ENCODE measurements at regions not wholly inside any gene's neighbourhood (a gene's known extent, or its start where the extent isn't known, plus 50 kb on each side); places are given as distances from the start of the nearest gene placed in this dataset.

- Histone ChIP-seq H3F3A (ENCODE audit: low read depth) (no peaks in the 10 kb centered on the region), H3K27me3 (no peaks in the 10 kb centered on the region), H3K4me3 (no peak overlapping the region), H3K9me3 (ENCODE audit: low read depth) (no peaks in the 10 kb centered on the region), H3K4me1 (no peaks in the 10 kb centered on the region), H3K9ac (no peak overlapping the region), H3K27ac (no peak overlapping the region), H3K36me3 (no peaks in the 10 kb centered on the region), H2AFZ (replicated peaks) (no peak overlapping the region), H3K79me2 (ENCODE audit: low read depth) (no peaks in the 10 kb centered on the region), H3K4me2 (no peak overlapping the region), H4K20me1 (ENCODE audit: low read depth) (no peaks in the 10 kb centered on the region)
- Mint-ChIP-seq H3K4me3 (no peak overlapping the region), H3K27ac (peak overlapping the region; percentile 22), H3K9me3 (no peaks in the 10 kb centered on the region), H3K27me3 (ENCODE audit: insufficient read depth, low read depth) (peaks cover 6% of the 10 kb centered on the region), H3K4me1 (no peaks in the 10 kb centered on the region), H3K36me3 (no peaks in the 10 kb centered on the region)
- DNase-seq (ENCODE audit: low spot score) = no peak
- TF ChIP-seq CTCF (IDR thresholded peaks at IDR 0.05) (no peak), EZH2phosphoT487 (IDR thresholded peaks at IDR 0.05) (no peak), EZH2 (IDR thresholded peaks at IDR 0.05) (no peak)
These were observed 336.1 kb upstream of the PROK2 start for GRCh38 chr3:72120806-72121778.

GRCh38 chr3:72120039-72120438, 335.1 kb upstream of the PROK2 start:
- no peak overlapping the region for H3K27ac Mint-ChIP-seq

GRCh38 chr3:72118628-72119027, 333.7 kb upstream of the PROK2 start:
- H3K9me3 ChIP-seq (ENCODE audit: low read depth) = no peaks in the 10 kb centered on the region
- H3K27me3 ChIP-seq = no peaks in the 10 kb centered on the region
- H3K4me2 ChIP-seq = no peak overlapping the region
- no peak for DNase-seq (ENCODE audit: low spot score)
- H4K20me1 ChIP-seq (ENCODE audit: low read depth) = no peaks in the 10 kb centered on the region
- no peak overlapping the region for H3K27ac ChIP-seq
- Mint-ChIP-seq H3K27me3 (ENCODE audit: insufficient read depth, low read depth) (peaks cover 12% of the 10 kb centered on the region), H3K4me1 (peaks cover 4% of the 10 kb centered on the region), H3K36me3 (no peaks in the 10 kb centered on the region), H3K4me3 (no peak overlapping the region), H3K27ac (no peak overlapping the region), H3K9me3 (no peaks in the 10 kb centered on the region)
- no peak overlapping the region for H2AFZ ChIP-seq (replicated peaks)
- H3K4me3 ChIP-seq = no peak overlapping the region
- no peak for TF ChIP-seq EZH2phosphoT487 (IDR thresholded peaks at IDR 0.05)
- no peak for TF ChIP-seq CTCF (IDR thresholded peaks at IDR 0.05)
- TF ChIP-seq EZH2 (IDR thresholded peaks at IDR 0.05) = no peak
- no peaks in the 10 kb centered on the region for H3K4me1 ChIP-seq
- no peak overlapping the region for H3K9ac ChIP-seq
- H3K36me3 ChIP-seq = no peaks in the 10 kb centered on the region
- H3F3A ChIP-seq (ENCODE audit: low read depth) = no peaks in the 10 kb centered on the region
- no peaks in the 10 kb centered on the region for H3K79me2 ChIP-seq (ENCODE audit: low read depth)

More at GRCh38 chr3:72120039-72120438, 335.1 kb upstream of the PROK2 start:
- Mint-ChIP-seq H3K4me3 (no peak overlapping the region), H3K27me3 (ENCODE audit: insufficient read depth, low read depth) (peaks cover 7% of the 10 kb centered on the region), H3K36me3 (no peaks in the 10 kb centered on the region), H3K4me1 (peaks cover 2% of the 10 kb centered on the region), H3K9me3 (no peaks in the 10 kb centered on the region)
- TF ChIP-seq CTCF (IDR thresholded peaks at IDR 0.05) (no peak), EZH2phosphoT487 (IDR thresholded peaks at IDR 0.05) (no peak), EZH2 (IDR thresholded peaks at IDR 0.05) (no peak)
- no peak overlapping the region for H3K27ac ChIP-seq
- no peak overlapping the region for H3K4me2 ChIP-seq
- no peaks in the 10 kb centered on the region for H4K20me1 ChIP-seq (ENCODE audit: low read depth)
- H3F3A ChIP-seq (ENCODE audit: low read depth) = no peaks in the 10 kb centered on the region
- H3K9ac ChIP-seq = no peak overlapping the region
- H3K4me1 ChIP-seq = no peaks in the 10 kb centered on the region
- H3K36me3 ChIP-seq = no peaks in the 10 kb centered on the region
- DNase-seq (ENCODE audit: low spot score) = no peak
- no peaks in the 10 kb centered on the region for H3K79me2 ChIP-seq (ENCODE audit: low read depth)
- H3K27me3 ChIP-seq = no peaks in the 10 kb centered on the region
- H3K9me3 ChIP-seq (ENCODE audit: low read depth) = no peaks in the 10 kb centered on the region
- H2AFZ ChIP-seq (replicated peaks) = no peak overlapping the region
- H3K4me3 ChIP-seq = no peak overlapping the region
